IMR-90 (cell line): ENCODE measurements at regions not wholly inside any gene's neighbourhood (a gene's known extent, or its start where the extent isn't known, plus 50 kb on each side); places are given as distances from the start of the nearest gene placed in this dataset.

ENCODE experiments used
- CEBPB ChIP-seq: IDR thresholded peaks from 2 replicates; pipeline ENCODE4 v1.6.1; 2012; ENCODE audit warnings: low read depth, low read length, improper control_type of control experiment
- CHD1 ChIP-seq: IDR thresholded peaks from 2 replicates; pipeline ENCODE4 v1.6.1; 2012; ENCODE audit warnings: low read depth, low read length, improper control_type of control experiment
- FOS ChIP-seq: fragments of 150-350 bp; IDR thresholded peaks from 2 replicates; pipeline ENCODE4 v1.6.1; 2016; ENCODE audit warnings: low read depth, low read length
- MXI1 ChIP-seq: IDR thresholded peaks from 2 replicates; pipeline ENCODE4 v1.6.1; 2012; ENCODE audit warnings: low read depth, mild to moderate bottlenecking, low read length, moderate library complexity, borderline replicate concordance
- NFE2L2 ChIP-seq: fragments of 150-350 bp; IDR thresholded peaks from 2 replicates; pipeline ENCODE4 v1.6.1; 2016; ENCODE audit warnings: low read depth, mild to moderate bottlenecking, low read length
- POLR2A ChIP-seq: IDR thresholded peaks from 2 replicates; pipeline ENCODE4 v1.6.1; 2012; ENCODE audit warnings: mild to moderate bottlenecking, low read depth, low read length
- RAD21 ChIP-seq: IDR thresholded peaks from 2 replicates; pipeline ENCODE4 v1.6.1; 2012; ENCODE audit warnings: low read length, improper control_type of control experiment
- SMC3 ChIP-seq: fragments of 150-350 bp; IDR thresholded peaks from 2 replicates; pipeline ENCODE4 v1.6.1; 2016; ENCODE audit warnings: low read depth, mild to moderate bottlenecking, antibody characterized with exemption, low read length, moderate library complexity
- TF ChIP-seq, protein P1 (sequence below): conservative IDR thresholded peaks from 2 replicates; pipeline ENCODE4 v1.5.1; 2012; ENCODE audit warnings: mild to moderate bottlenecking, low read depth, low read length, improper control_type of control experiment
- TF ChIP-seq, protein P2 (sequence below): fragments of 150-350 bp; IDR thresholded peaks from 2 replicates; pipeline ENCODE4 v1.6.1; 2017; ENCODE audit warnings: mild to moderate bottlenecking, antibody characterized with exemption, low read length, low read depth
- TF ChIP-seq, protein P3 (sequence below): fragments of 150-350 bp; IDR thresholded peaks from 2 replicates; pipeline ENCODE4 v1.6.1; 2016; ENCODE audit warnings: low read depth, mild to moderate bottlenecking, low read length, moderate library complexity, borderline replicate concordance

DNA sequence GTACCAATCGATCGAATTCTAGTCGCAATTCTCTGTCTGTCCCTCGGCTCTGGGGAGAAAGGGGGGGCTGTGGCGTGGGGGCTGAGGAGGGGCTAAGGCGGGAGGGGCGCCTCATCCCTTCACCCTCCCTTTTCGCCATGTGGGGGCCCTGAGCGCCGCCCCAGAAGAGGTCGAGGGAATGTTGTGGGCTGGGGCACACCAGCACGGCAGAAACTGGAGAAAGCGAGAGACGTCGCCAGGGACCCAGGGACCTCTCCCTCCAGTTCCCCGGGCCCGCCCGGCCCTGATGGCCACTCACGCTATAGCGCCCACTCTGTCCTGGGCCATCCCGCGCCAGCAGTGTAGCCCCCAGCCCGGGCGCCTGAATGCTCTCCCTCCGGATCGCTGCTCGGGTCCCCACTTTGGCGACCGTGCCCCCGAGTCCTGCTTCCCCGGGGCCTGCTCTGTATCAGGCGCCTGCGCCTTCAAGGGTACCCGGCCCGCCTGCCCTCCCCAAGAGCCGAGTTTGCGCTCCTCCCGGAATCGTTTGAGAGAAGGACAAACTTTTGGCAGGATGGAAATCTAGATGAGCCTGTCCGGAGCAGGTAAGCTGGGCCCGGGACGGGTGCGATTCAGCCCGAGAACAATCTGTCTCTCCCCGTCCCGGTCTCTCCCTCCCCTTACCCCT is 62.6 kb downstream of the SMUG1 start:
- TF ChIP-seq SMC3 (no peak), CHD1 (no peak), POLR2A (no peak), NFE2L2 (no peak), RAD21 (no peak), MXI1 (no peak), FOS (no peak), CEBPB (no peak)
- TF ChIP-seq, protein P1, sequence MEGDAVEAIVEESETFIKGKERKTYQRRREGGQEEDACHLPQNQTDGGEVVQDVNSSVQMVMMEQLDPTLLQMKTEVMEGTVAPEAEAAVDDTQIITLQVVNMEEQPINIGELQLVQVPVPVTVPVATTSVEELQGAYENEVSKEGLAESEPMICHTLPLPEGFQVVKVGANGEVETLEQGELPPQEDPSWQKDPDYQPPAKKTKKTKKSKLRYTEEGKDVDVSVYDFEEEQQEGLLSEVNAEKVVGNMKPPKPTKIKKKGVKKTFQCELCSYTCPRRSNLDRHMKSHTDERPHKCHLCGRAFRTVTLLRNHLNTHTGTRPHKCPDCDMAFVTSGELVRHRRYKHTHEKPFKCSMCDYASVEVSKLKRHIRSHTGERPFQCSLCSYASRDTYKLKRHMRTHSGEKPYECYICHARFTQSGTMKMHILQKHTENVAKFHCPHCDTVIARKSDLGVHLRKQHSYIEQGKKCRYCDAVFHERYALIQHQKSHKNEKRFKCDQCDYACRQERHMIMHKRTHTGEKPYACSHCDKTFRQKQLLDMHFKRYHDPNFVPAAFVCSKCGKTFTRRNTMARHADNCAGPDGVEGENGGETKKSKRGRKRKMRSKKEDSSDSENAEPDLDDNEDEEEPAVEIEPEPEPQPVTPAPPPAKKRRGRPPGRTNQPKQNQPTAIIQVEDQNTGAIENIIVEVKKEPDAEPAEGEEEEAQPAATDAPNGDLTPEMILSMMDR, result no peak
- TF ChIP-seq, protein P2, sequence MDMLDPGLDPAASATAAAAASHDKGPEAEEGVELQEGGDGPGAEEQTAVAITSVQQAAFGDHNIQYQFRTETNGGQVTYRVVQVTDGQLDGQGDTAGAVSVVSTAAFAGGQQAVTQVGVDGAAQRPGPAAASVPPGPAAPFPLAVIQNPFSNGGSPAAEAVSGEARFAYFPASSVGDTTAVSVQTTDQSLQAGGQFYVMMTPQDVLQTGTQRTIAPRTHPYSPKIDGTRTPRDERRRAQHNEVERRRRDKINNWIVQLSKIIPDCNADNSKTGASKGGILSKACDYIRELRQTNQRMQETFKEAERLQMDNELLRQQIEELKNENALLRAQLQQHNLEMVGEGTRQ, result no peak
- TF ChIP-seq, protein P3, sequence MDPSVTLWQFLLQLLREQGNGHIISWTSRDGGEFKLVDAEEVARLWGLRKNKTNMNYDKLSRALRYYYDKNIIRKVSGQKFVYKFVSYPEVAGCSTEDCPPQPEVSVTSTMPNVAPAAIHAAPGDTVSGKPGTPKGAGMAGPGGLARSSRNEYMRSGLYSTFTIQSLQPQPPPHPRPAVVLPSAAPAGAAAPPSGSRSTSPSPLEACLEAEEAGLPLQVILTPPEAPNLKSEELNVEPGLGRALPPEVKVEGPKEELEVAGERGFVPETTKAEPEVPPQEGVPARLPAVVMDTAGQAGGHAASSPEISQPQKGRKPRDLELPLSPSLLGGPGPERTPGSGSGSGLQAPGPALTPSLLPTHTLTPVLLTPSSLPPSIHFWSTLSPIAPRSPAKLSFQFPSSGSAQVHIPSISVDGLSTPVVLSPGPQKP, result no peak
